ENCODE measurements at regions not wholly inside any gene's neighbourhood (a gene's known extent, or its start where the extent isn't known, plus 50 kb on each side); places are given as distances from the start of the nearest gene placed in this dataset.

DNA sequence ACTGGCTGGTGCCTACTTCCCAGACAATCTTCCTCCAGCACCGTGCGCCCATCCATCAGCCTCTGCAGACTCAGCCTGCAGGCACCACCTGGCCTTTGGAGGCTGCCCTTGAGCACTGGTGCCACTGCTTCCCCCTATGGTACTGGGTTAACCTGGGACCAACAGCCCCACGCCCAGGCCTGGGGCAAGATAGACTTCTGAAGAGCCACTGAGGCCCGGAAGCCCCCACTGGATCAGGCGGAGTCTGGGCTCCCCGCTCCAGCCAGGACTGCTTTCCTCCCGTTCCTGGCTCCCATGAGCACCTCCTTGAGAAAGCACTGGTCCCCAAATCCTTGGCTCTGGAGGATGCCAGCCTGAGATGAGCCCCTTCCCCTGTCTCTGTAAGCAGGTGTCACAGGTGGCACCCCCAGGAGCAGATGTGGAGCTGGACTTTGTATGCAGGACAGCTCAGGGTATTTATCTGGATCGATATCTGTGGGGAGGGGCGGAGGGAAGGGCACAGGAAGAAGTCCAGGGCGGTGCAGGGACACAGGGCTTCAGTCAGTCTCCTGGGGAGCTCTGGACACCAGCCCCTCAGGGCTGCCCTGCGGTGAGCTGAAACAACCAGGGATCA is 206.5 kb upstream of the PPP2R2D start:
- no peak for DNase-seq

DNA sequence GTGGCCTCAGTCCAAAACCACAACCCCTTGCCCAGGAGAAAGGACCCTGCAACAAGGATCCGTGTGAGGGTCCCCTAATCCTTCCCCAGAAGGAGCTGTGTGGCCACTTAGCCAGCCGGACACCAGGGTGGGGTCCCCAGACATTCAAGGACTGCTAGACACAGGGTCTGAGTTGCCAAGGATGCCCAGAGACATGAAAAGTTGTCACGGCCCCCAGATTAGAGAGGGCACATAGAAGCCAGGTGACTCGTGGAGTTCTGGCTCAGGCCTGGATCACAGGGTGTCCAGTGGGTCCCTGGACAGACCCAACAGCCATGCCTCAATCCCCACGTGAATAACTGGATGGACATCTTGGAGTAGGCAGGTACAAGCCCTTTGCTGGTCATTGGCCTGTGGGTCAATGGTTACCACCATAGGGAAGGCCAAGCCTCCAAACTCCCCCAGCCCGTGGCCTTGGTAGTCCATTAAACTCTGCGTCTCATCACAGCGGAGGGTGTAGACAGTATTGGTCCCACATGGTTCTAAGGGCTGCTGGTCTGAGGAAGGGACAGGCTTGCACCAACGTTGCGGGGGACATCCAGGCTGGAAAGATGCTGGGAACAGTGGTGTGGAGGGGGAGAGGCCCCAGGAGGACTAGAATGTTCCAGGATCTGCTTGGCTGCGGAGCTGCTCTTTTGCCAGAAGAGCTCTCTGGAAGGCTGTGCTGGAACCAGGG is 205.9 kb upstream of the PPP2R2D start:
- DNase-seq = no peak

DNA sequence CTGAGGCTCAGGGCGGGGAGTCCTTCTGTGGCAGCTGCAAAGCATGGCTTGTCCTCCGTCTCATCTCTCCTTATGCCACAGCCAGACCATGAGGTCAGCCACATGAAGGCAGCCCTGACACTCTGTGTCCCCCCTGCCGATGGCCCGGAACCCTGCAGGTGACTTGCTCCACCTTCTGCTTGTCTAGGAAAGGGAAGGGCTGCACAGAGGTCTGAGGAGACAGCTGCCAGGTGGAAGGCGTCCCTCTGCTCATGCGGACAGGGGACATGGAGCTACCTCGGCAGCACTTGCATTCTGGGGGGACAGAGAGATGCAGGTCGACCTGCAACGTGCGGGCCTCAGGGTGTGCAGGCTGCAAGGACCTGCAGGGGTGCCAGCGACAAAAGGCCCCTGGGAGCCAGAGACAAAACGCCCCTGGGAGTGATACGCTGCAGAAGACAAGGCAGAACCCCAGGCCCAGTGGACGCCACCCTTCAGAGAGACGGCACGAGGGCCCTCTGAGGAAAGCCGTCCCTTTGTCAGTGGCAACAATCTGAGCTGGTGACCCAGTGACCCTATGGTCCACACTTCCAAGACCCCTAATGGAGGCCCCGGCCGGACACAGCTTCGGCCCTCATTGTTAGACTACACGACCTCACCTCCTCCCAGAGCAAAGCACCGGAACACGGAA is 205.2 kb upstream of the PPP2R2D start:
- no peak for DNase-seq

GRCh38 chr10:131697476-131698128 is 203.2 kb upstream of the PPP2R2D start:
- no peak for DNase-seq

DNA sequence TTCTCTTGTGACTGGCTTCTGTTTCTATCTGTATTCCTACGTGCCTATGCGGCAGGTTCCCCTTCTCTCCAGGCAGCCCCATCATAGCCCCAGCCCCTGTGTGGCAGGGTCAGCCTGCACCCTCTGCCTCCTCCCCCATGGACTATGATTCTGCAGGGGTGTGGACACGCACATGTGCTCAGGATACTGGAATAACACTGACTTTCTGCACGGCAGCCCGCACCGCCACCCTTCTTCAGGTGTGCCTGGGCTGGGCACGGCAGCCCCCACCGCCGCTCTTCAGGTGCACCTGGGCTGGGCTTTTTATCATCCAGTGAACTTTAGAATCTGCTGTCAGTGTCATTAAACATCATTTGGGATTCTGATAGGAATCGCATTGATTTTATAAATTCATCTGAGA is 202.6 kb upstream of the PPP2R2D start:
- DNase-seq = no peak

DNA sequence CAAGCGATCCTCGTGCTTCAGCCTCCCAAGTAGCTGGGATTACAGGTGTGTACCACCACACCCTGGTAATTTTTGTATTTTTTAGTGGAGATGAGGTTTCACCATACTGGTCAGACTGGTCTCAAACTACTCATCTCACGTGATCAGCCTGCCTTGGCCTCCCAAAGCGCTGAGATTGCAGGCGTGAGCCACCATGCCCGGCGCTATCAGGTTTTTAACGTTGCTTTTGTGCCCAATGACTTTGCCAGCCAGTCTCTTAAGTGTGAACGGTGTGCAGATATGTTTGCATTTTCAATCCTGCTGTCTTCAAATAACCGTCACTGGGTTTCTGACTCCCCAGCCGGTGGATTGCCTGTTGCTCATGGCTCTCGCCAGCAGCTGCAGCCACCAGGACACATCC is 201.8 kb upstream of the PPP2R2D start:
- DNase-seq = no peak

DNA sequence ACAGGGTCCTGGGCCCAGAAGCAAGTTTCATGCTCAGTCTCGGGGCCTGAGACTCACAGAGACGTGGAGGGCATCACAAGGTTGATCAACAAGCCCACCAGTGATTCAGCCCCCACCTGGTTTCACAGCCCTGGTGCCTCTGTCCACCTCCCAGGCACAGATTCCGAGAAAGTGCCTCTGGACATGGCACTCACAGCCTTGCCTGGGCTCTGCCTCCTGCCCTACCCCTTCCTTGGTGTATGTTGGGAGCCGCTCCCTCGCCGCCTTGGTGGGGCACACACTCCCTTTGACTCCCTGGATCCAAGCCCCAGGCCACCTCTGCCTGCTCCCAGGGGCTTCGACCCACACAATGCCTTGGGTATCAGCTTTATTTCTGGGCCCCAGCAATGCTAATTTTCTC is 200.8 kb upstream of the PPP2R2D start:
- no peak for DNase-seq

GRCh38 chr10:131700506-131700905 is 200.3 kb upstream of the PPP2R2D start:
- no peak for DNase-seq

DNA sequence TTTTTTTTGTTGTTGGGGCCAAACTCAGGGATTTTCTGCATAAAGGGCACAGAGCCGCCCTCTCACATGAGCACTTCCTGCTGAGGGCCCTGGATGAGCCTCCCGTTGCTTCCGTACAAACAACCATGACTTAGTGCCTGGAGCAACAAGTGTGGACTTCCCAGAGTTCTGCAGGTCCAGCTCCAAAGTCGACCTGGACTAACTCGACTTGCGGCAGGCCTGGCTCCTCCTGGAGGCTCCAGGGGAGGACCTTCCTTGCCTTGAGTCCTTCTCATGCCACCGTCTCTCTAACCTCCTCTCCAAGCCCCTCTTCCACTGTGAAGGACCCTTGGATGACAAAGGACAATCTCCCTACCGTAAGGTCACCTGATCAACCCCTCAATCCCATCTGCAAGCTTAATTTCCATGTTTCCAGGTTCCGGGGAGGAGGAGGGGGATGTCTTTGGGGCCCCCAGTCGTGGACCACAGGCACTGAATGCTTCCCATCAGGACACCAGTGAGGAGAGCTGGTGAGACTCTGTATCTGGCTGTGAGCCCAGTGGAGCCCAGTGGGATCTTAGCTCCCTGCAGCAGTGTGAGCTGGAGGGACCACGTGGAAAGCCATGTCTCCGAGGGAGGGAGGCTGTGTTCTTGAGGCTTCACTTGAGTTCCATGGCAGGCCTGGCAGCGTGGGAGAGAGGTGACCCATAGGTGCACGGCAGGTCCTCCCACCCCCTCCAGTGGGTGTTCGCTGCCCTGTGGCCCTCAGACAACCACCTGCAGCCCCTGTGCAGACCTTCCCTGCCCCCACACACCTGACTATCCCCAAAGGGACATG is 199.5 kb upstream of the PPP2R2D start:
- DNase-seq = no peak

DNA sequence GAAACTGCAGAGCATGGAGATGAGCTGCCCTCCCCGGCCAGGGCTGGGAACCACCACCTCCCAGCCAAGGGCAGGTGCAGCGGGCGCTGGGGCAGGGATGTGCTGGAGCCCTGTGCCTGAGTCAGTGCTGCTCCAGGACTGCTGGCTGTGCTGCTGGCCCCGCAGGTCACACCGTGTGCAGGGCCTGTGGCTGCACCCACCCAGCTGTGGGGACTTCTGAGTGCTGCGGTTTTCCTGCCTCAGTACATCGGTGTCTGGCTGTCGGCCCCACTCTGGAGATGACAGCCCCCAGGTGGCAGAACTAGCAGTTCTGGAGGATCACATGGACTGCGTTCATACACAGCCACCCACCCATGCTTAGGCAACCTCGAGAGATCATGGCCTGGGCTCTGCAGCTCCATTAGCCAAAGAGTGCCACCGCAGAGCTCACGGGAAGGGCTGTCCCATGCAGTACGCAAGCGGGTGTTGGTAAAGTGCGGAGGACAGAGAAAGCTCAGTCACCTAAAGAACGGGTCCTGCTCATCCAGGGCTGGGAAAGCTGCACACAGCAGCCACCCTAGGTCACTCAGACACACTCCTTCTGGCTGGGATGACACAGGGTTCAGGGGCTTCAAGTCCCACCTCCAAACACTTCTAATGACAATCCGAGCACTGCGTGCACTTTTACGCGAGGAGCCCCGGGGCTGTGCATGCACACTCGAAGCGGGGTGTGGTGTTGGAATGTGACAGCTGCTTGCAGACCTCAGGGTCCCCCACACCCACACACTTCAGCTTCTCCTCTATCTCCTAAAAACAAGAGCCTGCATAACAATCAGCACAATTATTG is 198.1 kb upstream of the PPP2R2D start:
- no peak for DNase-seq

DNA sequence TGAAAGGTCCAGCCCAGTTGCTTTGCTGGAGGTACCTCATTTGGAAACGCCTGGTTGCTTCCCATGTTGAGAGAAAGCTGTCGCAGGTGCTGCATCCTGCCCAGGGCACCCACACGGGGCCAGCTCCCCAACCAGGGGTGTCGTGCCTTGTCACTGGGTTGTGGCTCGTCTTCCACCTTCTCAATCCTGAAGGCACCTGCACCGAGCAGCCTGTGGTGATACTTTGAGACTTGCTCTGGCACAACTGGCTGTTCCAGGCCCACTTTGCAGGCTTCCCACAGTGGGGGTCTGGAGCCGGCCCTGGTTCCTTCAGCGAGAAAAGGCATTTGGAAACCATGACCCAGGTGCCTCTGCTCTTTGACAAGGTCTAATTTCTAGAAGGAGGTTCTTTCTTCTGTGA is 197.3 kb upstream of the PPP2R2D start:
- no peak for DNase-seq

- DNase-seq = no peak
These were observed 196.9 kb upstream of the PPP2R2D start for GRCh38 chr10:131703941-131704340.

DNA sequence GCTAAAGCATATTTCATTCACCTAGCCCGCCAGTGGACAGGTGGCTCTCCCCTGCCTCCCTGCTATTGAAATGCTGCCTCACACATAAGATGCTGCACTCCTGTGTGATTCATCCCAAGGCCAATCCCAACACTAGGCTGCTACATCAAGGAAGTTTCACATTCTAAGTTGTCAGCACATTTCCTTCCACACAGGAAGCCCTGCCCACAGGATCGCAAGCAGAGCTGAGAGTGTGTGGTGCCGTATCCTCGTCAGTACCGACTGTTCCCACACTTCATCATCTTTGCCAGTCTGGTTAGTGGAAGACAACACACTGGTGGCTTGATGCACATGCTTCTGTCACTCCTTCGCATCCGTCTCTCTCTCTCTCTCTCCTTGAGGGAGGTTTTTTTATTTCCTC is 194.3 kb upstream of the PPP2R2D start:
- no peak for DNase-seq

GRCh38 chr10:131706952-131707351 is 193.9 kb upstream of the PPP2R2D start:
- no peak for DNase-seq

DNA sequence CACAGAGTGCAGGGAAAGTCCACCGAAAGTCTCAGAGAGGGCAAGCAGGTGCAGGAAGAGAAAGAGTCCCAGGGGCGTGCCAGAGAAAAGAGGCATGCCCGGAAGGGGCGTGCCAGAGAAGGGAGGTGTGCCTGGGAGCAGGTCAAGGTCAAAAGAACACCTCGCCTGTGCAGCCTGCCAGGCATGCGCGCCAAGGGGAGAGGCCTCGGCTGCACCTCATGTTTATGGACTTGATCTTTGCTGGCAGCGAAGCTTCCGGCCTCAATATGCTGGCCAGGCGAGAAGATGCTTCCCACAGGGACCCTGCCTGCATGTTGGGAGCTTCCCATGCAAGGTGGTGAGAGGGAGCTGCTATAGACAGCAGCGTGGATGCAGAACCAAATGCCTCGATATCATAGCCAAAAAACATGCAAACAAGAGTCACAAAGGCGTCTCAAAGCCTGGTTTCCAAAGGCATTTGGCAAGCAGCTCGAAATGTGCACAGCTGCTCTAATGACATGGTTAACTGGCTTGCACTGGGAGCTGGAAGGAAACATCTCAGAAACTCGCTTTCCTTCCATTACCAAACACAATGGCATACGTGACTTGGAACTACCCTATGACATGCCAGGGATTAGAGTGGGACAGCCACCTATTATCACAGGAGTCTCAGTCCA is 192.5 kb upstream of the PPP2R2D start:
- DNase-seq = no peak

DNA sequence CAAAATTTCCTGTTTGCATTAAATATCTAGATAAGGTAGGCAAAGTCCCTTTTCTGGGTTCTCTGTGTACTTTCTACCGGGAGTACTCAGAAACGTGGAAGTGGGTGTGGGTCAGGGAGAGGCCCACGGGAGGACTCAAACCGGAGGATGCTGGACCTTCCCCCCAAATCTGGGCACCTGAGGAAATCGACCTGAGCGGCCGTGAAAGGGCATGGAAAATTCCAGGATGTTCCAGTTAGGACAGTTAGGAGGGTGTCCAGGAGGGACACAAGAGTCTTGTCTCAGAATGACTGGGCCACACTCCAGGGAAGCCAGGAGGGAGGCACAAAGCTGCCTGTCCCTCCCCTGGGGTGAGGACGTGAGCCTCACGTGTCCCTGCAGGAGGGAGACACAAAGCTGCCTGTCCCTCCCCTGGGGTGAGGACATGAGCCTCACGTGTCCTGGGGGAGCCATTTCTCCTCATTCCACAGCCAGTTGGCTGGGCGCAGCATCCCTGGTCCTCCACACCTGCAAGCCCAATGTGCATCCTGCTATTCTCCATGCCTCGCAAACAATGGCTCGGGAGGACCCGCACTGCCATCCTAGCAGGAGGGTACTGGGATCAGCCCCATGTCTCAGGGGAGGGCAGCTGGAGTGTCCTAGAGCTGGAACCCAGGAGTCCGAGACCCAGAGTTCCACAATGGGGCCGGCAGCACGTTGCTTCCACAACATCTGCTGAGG is 190.5 kb upstream of the PPP2R2D start:
- DNase-seq = no peak

GRCh38 chr10:131722121-131722520 is 178.7 kb upstream of the PPP2R2D start:
- no peak for DNase-seq

DNA sequence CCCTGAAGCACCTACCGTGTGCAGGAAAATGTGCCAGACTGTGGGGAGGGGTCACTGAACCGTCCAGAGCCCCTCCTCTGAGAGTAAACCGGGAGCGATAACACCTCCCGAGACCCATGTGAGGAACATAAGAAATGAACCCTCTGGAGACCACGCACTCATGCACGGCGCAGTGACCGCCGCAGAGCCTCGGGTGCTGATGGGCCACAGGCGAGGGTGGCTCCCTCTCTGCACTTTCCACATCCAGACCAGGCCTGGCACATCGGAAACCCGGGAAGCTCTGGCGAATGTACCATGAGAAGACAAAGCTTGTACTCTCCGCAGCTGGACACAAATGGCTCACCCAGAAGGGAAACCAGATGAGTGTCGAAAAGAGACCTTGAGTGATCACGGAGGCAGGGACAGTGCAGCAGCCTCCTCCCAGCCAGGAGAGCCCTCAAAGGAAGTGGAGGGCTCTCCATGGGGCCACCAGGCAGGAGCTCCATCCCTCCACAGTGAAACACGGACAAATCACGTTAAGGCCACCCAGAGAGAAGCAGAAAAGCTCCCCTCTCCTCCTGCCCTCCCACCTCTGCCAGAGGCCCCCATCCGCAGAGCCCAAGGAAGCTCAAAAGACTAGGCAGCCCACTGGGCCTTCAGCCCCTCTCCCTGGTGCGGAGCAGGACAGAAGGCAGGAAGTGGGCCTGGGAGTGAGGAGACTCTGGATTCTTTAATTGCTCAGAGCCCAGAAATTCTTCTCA is 178.1 kb upstream of the PPP2R2D start:
- DNase-seq = no peak

DNA sequence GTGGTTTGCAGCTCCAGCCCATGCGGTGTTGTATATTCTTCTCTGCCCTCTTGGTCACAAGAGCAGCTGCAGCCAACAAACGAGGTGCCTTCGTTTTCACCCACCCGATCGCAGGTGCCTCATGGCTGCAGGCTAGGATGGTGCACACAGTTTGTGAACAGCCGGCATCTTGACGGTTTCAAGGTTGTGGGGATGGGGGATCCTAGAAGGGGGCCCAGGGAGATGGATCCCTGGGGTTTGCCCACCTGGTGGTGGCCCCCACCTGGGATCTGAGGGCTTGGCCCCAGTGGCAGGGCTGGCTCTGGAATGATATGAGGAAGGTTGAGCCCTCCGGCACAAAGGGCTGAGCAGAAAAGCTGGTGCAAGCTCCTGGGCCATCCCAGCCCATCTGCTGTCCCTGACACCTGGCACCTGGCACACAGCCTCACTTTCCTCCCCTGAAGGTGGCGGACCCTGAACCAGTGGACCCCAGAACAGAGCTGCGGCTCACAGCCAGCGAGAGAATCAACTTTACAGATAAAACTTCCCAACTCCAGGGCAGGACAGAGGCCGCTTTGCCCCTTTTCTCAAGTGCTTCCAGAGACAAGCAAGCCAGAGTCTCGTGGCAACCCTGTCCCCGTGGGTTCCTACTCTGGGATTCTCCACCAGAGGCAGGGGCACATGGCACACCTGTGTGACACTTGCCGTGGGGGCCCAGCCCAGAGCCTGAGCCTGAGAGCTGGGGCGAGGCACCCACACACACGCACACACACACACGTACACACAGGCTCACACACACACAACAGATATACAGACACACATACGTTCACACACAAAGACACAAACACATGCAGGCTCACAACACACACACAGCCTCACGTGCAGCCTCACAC is 177.3 kb upstream of the PPP2R2D start:
- no peak for DNase-seq

All from effector CD4-positive, alpha-beta T cell (primary cell).